ENCODE measurements at regions not wholly inside any gene's neighbourhood (a gene's known extent, or its start where the extent isn't known, plus 50 kb on each side); places are given as distances from the start of the nearest gene placed in this dataset.

DNA sequence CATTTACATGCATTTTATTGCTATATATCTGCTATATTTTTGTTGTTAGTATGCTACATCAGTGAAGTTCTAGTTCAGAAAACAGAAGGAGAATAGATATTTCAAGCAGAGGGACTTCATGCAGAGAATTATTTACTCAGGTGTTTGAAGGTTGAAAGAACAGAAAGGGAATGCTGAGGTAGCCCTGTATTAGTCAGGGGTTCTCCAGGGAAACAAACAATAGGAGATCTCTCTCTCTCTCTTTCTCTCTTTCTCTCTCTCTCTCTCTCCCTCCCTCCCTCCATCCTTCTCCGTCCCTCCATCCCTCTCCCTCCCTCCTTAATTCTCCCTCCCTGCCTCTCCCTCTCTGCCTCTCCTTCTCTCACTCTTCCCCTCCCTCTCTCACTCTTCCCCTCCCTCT lies 114.3 kb upstream of the TDRD3 start:
- DNase-seq (ENCODE audit: low spot score): no peak

DNA sequence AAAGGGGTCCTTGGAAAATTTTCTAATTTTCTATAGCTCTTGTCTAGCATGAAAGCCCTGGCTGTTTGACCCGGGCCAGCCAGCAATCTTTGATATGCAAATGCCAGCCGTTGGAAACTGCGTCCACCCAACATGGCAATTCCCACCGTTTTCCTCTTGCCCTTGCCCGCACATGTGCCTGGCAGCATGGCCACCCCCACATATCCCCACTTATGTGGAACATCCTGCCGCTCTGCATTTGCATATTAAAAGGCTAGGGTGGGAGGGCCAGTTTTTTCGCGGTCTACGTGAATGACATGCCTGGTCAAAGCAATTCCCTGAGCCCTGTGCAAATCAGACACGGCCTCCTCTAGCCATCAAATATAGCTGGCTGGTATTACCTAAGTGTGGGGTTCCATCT lies 110.3 kb upstream of the TDRD3 start:
- DNase-seq (ENCODE audit: low spot score): no peak

DNA sequence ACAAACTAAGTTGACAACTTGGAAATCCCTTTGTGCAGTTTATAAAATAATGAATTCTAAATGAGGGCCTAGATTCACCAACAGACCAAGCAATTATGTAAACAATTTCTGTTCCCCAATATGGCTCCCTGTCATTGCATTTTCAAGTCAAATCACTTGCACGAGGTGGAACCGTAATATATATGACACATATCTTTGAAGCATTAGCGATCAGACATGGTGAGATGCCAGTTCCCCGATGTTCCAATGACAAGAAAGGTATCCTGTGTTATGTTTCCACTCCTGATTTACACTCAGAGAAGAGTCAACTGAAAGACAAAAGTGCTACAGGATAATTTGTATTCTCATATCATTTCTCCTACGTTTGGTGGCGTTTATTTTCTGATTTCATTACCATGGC lies 108.5 kb upstream of the TDRD3 start:
- DNase-seq (ENCODE audit: low spot score): no peak

DNA sequence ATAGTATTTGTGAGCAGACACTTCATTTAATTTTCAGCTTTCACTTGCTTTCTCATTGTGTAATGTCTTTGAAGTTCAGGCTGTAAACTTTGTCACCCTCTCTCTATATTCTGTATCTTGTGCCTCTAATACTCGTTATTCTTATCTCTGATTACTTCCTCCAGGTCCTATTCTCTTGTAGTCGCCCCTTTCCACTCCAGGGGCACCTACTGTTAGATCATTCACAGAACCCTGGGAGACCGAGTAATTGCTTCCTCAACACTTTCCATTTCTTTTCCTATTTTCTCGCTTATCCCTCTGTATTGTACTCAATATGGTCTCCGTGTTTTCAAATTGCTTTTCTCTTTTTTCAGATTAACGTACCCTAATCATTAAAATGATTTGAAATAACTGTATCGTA lies 93.9 kb upstream of the TDRD3 start:
- DNase-seq (ENCODE audit: low spot score): no peak

DNA sequence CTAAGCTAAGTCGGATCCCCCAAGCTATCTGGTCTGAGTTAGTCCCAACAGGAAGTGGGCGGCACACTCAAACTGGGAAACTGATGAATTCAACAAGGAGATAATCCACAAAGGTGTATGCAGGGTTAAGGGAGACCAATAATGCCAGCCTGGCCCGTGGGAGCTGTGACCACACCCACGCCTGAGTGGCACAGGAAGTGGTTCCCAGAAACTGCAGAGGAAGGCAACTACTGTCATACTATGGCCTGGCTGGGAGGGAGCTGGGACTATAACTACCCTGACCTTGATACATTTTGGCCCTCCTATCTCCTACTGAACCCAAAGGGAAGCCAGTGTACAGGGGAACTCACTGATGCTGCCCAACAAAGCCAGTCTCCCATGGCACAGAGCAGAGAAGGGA lies 85.5 kb upstream of the TDRD3 start:
- no peak for DNase-seq (ENCODE audit: low spot score)

DNA sequence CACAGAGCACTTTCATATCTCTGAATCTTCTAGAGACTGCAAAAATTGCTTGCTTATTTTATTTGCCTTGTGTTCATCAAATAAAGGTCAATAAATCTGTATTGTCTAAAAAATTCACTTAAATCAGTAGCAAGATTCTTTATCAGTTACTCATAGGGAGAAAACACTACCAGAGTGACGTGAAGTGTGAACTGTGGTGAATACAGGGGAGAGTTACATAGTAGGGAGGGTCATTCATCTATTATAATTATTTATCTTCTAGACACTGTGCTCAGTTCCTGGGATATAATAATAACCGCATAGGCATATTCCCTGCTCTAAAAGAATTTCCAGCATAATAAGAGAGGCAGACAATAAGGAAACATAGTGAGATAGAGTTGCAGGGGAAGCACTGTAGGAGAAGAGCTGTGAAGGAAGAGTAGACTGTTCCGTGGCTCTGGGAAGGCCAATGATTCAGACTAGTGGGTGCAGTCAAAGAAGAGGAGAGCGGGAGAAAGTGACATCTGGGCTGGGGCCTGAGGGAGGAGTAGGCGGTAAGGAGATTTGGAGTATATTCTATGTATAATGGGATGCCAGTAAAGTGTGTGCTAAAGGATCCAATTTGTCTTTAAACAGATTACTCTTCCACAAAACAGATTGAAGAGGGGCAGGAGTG lies 84.0 kb upstream of the TDRD3 start:
- no peak for DNase-seq (ENCODE audit: low spot score)

DNA sequence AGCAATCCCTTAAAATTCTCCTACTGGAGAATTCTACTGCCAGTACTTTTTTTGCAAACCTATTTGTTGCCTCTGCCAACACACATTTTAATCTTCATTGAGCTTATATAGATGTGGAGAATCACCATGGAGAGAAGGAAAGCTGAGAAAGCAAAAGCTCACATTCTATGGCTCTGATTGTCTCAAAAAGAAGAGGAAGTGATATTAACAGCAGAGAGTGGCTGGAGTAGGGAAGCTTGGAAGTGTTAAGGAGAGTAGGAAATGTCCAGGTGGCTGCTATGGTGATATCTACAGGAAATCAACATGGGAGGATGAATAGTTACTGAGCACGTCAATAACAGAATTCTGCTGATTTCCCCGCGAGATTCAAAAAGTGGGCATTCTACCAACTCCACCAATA lies 78.8 kb upstream of the TDRD3 start:
- DNase-seq (ENCODE audit: low spot score): peak; percentile 2

DNA sequence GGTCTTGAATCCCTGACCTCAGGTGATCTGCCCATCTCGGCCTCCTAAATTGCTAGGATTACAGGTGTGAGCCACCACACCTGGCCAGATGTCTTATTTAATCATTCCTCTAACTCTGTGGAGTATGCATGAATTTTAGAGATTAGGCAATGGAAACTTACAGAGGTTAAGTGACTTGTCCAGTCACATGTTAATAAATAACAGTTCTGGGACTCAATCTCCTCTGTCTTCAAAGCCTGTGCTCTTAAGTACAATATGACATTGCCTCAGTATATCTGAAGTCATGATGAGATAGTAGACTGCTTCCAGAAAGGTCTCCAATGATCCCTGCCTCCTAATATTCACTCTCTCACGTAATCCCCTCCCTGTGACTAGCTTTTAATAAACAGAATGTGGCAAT lies 72.9 kb upstream of the TDRD3 start:
- no peak for DNase-seq (ENCODE audit: low spot score)

DNA sequence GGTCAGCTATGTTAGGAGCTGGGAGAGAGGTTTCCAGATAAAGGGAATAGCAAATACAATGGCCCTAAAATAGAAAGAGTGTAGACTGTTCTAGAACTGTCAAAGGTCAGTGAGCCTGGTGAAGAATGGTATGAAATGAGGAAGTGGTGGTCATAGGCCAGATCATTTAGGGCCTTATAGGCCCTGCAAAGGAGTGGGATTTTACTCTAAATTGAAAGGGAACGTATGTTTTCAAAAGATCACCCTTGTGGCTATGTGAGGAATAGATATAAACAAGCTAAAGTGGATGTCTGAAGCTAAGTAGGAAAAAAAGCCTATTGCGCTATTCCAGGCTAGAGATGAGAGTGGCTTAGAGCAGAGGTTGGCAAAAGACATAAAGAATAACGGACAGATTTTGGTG lies 70.7 kb upstream of the TDRD3 start:
- peak; percentile 21 for DNase-seq (ENCODE audit: low spot score)

DNA sequence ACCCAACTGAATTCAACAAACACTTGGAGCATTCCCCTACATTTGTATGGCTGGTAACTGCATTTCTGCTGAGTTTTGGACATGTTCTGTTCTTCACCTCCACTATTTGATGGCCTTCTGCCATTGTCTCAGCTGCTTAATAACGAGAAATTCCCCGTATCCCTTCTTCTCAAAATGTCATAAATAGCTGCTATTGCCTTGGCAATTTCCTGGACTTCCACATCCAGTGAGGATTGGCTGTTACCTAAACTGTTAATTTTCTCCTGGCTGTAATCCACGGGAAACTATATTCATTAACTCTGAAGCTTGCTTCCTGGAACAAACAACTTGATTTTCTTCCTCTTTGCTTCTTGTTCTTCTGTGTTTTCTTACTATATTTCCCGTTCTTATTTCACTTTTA lies 69.5 kb upstream of the TDRD3 start:
- no peak for DNase-seq (ENCODE audit: low spot score)

DNA sequence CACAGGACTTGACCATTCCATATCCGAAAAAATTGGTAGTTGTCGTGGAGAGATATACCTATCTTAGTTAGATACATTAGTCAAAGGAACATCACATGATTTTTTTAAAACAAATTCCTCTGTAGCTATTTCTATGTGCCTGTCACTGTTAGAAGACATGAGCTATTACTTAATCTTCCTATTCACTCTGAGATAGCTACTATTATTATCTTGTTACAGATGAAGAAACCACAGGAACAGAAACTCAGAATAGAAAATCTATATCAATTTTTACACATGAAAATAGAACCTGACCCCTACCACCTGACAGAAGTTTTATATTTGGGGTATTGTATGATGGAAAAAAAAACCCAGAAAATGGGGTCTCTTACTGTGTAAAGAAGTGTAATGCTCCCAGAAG lies 68.9 kb upstream of the TDRD3 start:
- no peak for DNase-seq (ENCODE audit: low spot score)

DNA sequence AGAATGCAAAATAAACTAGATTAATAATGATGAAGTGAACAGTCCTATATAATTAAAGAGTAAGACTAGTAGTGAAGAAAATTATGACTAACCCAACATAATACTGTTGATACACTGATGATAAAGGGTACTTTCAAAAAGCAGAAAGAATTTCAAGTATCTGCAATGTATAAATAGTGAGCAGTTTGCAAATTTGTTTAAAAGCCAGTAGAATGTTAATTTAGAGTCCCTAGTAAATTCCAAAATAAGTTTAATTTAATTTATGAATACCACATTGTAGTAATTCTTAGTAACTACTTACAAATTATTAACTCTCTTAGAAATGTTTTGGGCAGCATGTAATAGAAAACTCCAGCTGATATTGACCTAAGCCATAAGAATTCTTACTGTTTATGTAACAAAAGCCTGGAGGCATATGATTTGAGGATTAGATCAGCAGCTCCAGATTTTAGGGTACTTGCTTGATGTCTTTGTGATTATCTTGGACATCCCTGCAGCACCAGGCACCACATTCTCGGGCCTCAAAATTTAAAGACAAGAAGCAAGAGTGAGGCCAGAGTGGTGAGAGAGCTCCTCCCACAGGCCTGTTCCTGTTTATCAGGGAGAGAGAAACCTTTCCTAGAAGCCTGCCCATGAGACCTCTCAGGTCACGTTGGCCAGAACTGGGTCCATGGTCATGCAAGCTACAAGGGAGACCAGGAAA lies 67.6 kb upstream of the TDRD3 start:
- DNase-seq (ENCODE audit: low spot score): peak; percentile 65

DNA sequence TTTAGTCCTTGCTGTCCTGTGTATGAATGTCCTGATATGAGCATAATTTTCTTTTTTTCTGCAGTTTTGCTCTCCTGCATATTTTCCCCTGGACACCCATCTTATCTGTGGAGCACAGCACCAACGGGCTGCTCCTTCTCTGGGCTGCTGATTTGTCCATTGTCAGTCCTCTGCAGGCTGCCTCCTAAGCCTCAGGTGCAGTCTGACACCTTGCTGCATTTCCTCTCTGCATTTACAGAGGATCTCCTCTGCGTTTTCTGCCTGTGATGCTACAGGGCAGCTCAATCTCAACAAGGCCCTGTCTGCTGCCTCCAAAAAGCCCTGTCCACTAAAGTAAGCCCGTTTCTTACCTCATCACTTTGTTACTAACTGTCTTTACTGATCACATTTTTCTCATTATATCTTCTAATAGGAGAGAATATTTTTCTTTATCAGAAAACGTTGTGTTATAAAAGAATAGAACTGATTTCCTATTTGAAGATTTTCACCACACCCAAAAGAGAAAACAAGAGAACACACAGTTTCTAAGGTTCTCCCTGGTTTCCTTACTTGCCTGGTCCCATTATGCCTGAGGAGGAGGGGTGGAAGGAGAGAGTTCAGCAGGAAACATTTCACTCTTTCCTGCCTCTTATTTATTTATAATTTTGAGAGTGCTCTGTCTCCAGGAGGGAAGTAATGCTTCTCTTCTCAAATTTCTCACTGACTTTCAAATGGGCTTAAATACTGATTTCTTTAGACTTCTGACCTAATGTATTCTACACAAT lies 65.6 kb upstream of the TDRD3 start:
- DNase-seq (ENCODE audit: low spot score): no peak

DNA sequence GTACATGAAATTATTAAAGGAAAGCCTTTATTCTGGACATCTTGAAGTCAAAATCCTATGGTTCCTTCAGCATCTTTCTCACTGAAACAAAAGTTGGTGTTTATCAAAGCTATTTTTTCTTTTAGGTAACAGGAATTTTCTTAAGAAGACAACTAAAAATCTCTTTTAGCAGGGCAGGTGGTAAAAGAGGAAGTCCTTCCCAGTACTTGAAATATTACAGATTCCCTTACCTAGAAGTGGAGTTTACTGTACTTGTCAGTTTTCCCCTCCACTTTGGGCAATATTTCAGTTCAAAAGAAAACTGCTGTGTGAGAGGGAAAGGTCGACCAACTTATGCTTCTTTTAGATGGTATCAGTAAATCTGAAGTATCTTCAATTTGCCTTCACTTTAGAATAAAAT lies 64.3 kb upstream of the TDRD3 start:
- no peak for DNase-seq (ENCODE audit: low spot score)

DNA sequence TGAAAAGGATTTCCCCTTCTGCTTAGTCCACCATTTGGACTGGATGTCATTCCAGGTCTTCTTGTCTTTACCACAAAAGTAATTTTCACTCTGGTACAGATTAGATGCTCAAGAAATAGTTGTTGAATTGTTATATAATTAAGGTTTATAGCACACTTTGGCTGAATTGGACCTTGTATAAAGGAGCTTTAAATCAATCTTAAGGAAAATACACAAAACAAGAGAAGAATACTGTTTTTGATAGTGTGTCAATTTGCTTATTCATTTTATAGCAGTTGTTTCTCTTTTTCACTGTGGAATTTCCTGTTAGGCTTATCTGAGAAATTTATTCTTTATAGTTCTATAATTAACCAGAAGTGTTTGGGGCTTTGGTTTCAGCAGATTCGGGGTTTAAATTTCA lies 62.7 kb upstream of the TDRD3 start:
- no peak for DNase-seq (ENCODE audit: low spot score)

DNA sequence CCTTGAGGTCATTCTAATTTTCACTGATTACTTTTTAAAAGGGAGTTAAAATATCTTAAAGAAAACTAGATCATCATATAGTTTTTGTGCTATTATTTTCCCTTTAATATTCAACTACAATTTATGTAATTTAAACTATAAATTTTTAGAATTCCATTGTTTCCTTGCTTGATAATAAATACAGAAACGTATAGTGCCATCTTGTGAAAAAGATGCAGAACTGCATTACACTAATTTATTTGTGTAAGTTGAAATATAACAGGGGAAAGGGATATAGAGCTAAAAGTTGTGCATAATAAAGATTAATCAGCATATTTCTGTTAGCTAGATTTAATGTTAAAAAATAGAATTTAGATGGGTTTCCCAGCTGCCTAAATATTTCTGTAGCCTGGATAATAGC lies 61.5 kb upstream of the TDRD3 start:
- peak; percentile 31 for DNase-seq (ENCODE audit: low spot score)

DNA sequence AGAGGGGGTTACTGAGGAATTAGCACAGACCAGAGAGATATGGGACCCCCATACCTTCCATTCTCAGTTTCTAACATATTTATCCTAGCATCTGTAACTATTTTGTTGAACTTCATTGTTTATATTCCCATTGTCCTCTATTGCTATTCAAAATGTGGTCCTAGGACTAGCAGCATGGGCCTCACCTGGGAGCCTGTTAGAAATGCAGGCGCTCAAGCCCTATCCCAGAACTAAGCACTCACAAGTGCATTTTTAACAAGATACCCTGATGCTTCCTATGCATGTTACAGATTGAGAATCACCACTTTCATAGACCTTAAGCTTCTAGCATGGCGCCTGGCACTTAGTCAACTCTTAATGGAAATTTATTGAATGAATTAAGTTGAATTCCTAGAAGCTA lies 58.3 kb upstream of the TDRD3 start:
- DNase-seq (ENCODE audit: low spot score): no peak

DNA sequence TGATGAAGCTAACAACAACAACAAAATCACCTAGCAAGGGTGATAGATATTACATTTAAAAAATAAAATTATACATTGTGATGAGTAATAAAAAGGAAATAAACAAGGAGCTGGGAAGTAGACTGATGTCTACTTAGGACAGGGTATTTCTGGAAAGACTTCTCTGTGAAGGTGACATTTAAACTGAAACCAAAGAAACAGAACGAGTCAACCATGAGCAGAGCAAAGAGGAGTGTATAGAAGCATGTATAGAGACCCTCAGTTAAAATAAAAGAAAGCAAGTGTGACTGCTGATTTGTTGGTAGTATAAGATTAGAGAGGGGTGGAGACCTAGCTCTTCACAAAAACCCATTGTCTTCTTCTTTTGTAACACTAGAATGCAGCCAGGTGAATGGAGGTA lies 53.0 kb upstream of the TDRD3 start:
- no peak for DNase-seq (ENCODE audit: low spot score)

DNA sequence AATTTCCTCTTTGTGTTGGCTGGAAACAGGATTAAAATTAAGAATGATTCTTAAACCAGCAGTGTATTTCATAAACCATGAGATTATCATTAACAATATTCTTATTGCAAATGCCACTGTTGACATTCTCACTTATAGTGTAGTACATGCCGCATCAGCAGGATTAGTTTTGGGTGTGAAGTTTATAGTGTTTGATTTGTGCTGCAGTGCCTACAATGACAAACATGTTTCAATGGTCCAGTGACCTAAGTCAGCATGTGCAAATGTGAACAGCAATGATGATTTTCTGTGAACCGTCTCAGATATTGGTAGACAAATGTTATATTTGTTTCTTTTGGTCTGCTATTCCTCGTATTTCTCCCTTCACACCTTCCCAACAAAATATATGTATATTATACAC lies 49.8 kb upstream of the TDRD3 start:
- no peak for DNase-seq (ENCODE audit: low spot score)

Measured in HT-29 (cell line).